Panc1 (cell line): ENCODE measurements at regions not wholly inside any gene's neighbourhood (a gene's known extent, or its start where the extent isn't known, plus 50 kb on each side); places are given as distances from the start of the nearest gene placed in this dataset.

Experiments used
- ATAC-seq: fragments of 200-7000 bp; cut with Tn5 transposase; 2 replicates; pipeline ENCODE4 v1.9.1; 2020; ENCODE audit warnings: mild to moderate bottlenecking, moderate library complexity
- BruUV-seq: library from RNA; stranded (reverse); fragments of 400-500 nt; replicated peaks from 2 replicates; lab custom pipeline; 2021; lab: Mats Ljungman, UMichigan
- CTCF ChIA-PET: fragments of 300-600 bp; sonication (Branson Sonifier 250); formaldehyde crosslinking; loops from one replicate; lab custom pipeline; 2022; ENCODE audit warnings: antibody characterized with exemption; lab: Charles Lee
- POLR2A ChIA-PET: fragments of 300-600 bp; sonication (Branson Sonifier 250); formaldehyde crosslinking; loops from one replicate; lab custom pipeline; 2022; ENCODE audit warnings: antibody characterized with exemption; lab: Charles Lee
- DNase-seq: peaks from one replicate; pipeline ENCODE4 v3.0.0-alpha.2; 2010; ENCODE audit warnings: low read depth, low spot score
- H3K27ac ChIP-seq: 2 replicates; pipeline ENCODE4 v1.5.1; 2011; ENCODE audit warnings: mild to moderate bottlenecking, low read length, inconsistent platforms
- H3K27me3 ChIP-seq: fragments of 200-500 bp; sonication (Bioruptor generic); 2 replicates; pipeline ENCODE4 v1.6.0; 2014; ENCODE audit warnings: low read length, inconsistent platforms; ENCODE audit not compliant: control insufficient read depth, insufficient read depth
- H3K36me3 ChIP-seq: fragments of 200-500 bp; sonication (Bioruptor generic); 2 replicates; pipeline ENCODE4 v1.5.1; 2014; ENCODE audit warnings: inconsistent platforms, mild to moderate bottlenecking, low read length, moderate library complexity; ENCODE audit not compliant: control insufficient read depth, insufficient read depth
- H3K4me1 ChIP-seq: 2 replicates; pipeline ENCODE4 v1.5.1; 2011; ENCODE audit warnings: inconsistent platforms, mild to moderate bottlenecking, low read length, moderate library complexity; ENCODE audit not compliant: control insufficient read depth, insufficient read depth
- H3K4me3 ChIP-seq, 2 experiments: 2 replicates each; pipeline ENCODE4 v1.5.1; 2011 to 2012; ENCODE audit warnings: low read depth in 2 of 2, low read length in 2 of 2, mild to moderate bottlenecking in 2 of 2, inconsistent platforms in 1 of 2, moderate library complexity in 1 of 2
- H3K9me3 ChIP-seq: fragments of 200-500 bp; sonication (Bioruptor generic); 2 replicates; pipeline ENCODE4 v1.5.1; 2014; ENCODE audit warnings: low read depth, mild to moderate bottlenecking, inconsistent platforms, low read length, moderate library complexity; ENCODE audit not compliant: control insufficient read depth, insufficient read depth
- CTCF ChIP-seq: fragments of 450-650 bp; IDR thresholded peaks from 2 replicates; pipeline ENCODE4 v1.5.1; 2017; ENCODE audit warnings: mild to moderate bottlenecking
- POLR2AphosphoS5 ChIP-seq: IDR thresholded peaks from 2 replicates; pipeline ENCODE4 v1.6.1; 2012; ENCODE audit warnings: mild to moderate bottlenecking, low read depth, low read length, moderate library complexity
- REST ChIP-seq, 2 experiments: IDR thresholded peaks; 2 replicates each; pipeline ENCODE4 v1.6.1; 2011 to 2012; ENCODE audit warnings: low read depth in 2 of 2, control low read depth in 1 of 2, low read length in 1 of 2, mild to moderate bottlenecking in 1 of 2, moderate library complexity in 1 of 2; ENCODE audit not compliant: insufficient read depth in 1 of 2
- SIN3A ChIP-seq: IDR thresholded peaks from 2 replicates; pipeline ENCODE4 v1.6.1; 2012; ENCODE audit warnings: low read depth, mild to moderate bottlenecking, low read length, moderate library complexity, borderline replicate concordance; ENCODE audit not compliant: insufficient read depth
- TCF7L2 ChIP-seq: IDR thresholded peaks from 2 replicates; pipeline ENCODE4 v1.6.1; 2011; ENCODE audit warnings: mild to moderate bottlenecking, low read depth, low read length, inconsistent platforms
- in situ Hi-C: cut with HindIII; loops from 2 replicates; pipeline ENCODE4 v1.10.0; 2016; ENCODE audit warnings: low sequenced_read_pairs, low pct_unique_long_range_greater_than_20kb
- intact Hi-C: fragments of 100-400 bp; cut with micrococcal nuclease; formaldehyde crosslinking; loops from one replicate; pipeline ENCODE4 v1.10.0; 2022; ENCODE audit not compliant: unreplicated experiment

- TF ChIP-seq TCF7L2 (no peak), REST (IDR thresholded peaks at IDR 0.05; ENCODE audit: insufficient read depth in 1 of 2, low read depth in 2 of 2, low read length in 1 of 2) (no peak), POLR2AphosphoS5 (no peak), CTCF (no peak), SIN3A (no peak)
- H3K27me3 ChIP-seq = no peaks in the 10 kb centered on the region
- in situ Hi-C loops (no loop called here), intact Hi-C loops (no loop called here)
- H3K36me3 ChIP-seq = no peaks in the 10 kb centered on the region
- ATAC-seq (no peak), DNase-seq (no peak)
- no peak overlapping the region for H3K27ac ChIP-seq
- CTCF ChIA-PET = no interaction called here
- H3K9me3 ChIP-seq = no peaks in the 10 kb centered on the region
- no peak overlapping the region for H3K4me3 ChIP-seq
- no TSS peak for BruUV-seq
- no peaks in the 10 kb centered on the region for H3K4me1 ChIP-seq
- POLR2A ChIA-PET = no interaction called here
These were observed 329.6 kb downstream of the PCDH20 start for GRCh38 chr13:61086087-61086486.

DNA sequence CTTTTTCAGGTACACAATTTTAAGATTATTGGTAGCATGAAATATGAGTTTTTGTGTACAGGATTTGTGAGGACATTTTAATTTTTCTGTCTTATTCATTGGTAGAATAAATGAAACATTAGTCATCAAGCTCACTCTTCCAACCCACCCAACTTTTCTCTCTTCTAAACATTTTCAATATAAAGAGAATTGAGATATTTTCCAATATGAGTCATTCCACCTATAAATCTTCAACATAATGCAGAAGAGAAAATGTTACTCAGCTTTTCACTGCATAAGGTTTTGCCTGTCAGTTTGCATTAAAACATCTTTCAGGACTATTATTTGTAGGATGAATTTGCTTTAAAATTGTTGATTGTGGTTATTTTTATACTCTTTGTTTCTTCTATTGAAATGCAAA lies 330.7 kb downstream of the PCDH20 start:
- ATAC-seq (no peak), DNase-seq (no peak)
- Histone ChIP-seq H3K27ac (no peak overlapping the region), H3K27me3 (no peaks in the 10 kb centered on the region), H3K9me3 (no peaks in the 10 kb centered on the region), H3K4me1 (no peaks in the 10 kb centered on the region), H3K4me3 (no peak overlapping the region), H3K36me3 (no peaks in the 10 kb centered on the region)
- TF ChIP-seq POLR2AphosphoS5 (no peak), SIN3A (no peak), CTCF (no peak), REST (IDR thresholded peaks at IDR 0.05; ENCODE audit: insufficient read depth in 1 of 2, low read depth in 2 of 2, low read length in 1 of 2) (no peak), TCF7L2 (no peak)
- in situ Hi-C loops (no loop called here), intact Hi-C loops (no loop called here)
- CTCF ChIA-PET = no interaction called here
- POLR2A ChIA-PET = no interaction called here
- BruUV-seq = no TSS peak
